Keratinocyte (primary cell): ENCODE measurements at regions not wholly inside any gene's neighbourhood (a gene's known extent, or its start where the extent isn't known, plus 50 kb on each side); places are given as distances from the start of the nearest gene placed in this dataset.

ENCODE experiments used
- EZH2 ChIP-seq: IDR thresholded peaks from one replicate; pipeline ENCODE4 v1.6.1; 2012; ENCODE audit warnings: inconsistent platforms, mild to moderate bottlenecking, low read length, moderate library complexity
- TF ChIP-seq, protein P1 (sequence below), 3 experiments: IDR thresholded peaks in 1 of 3; conservative IDR thresholded peaks in 1 of 3; optimal IDR thresholded peaks in 1 of 3; 2 replicates in 2 of 3; 3 replicates in 1 of 3; pipeline versions ENCODE3 to v1.5.1; 2011; ENCODE audit warnings: low read length in 3 of 3, mild to moderate bottlenecking in 3 of 3, moderate library complexity in 2 of 3, control low read depth in 1 of 3, inconsistent platforms in 1 of 3; ENCODE audit not compliant: insufficient read depth in 2 of 3; ENCODE audit errors: extremely low read depth in 1 of 3

DNA sequence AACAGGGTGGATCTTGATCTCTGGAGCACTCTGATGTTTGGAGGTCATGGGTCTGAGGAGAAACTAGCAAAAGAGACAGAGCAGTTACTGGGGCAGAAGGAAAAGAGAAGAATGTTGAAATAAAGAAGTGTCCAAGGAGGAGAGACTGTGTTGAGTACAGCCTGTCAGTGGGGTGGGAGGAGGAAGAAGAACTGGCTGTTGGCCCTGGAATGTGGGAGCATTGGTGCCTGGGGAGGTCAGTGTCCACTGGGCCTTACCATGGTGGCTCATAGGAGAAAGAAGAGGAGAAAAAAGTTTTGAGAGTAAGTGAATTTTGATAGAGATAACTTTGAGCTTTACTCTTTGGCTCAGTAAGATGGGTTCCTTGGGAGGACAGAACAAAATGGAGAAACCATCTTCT lies 499.0 kb downstream of the TXNL1 start:
- TF ChIP-seq, protein P1, sequence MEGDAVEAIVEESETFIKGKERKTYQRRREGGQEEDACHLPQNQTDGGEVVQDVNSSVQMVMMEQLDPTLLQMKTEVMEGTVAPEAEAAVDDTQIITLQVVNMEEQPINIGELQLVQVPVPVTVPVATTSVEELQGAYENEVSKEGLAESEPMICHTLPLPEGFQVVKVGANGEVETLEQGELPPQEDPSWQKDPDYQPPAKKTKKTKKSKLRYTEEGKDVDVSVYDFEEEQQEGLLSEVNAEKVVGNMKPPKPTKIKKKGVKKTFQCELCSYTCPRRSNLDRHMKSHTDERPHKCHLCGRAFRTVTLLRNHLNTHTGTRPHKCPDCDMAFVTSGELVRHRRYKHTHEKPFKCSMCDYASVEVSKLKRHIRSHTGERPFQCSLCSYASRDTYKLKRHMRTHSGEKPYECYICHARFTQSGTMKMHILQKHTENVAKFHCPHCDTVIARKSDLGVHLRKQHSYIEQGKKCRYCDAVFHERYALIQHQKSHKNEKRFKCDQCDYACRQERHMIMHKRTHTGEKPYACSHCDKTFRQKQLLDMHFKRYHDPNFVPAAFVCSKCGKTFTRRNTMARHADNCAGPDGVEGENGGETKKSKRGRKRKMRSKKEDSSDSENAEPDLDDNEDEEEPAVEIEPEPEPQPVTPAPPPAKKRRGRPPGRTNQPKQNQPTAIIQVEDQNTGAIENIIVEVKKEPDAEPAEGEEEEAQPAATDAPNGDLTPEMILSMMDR (optimal IDR thresholded peaks at IDR 0.05 in 1 of 3, IDR thresholded peaks at IDR 0.05 in 1 of 3, conservative IDR thresholded peaks at IDR 0.05 in 1 of 3; ENCODE audit: extremely low read depth in 1 of 3, insufficient read depth in 2 of 3, low read length in 3 of 3) = no peak
- TF ChIP-seq EZH2 = no peak
